Natural killer cell (primary cell): ENCODE measurements at regions not wholly inside any gene's neighbourhood (a gene's known extent, or its start where the extent isn't known, plus 50 kb on each side); places are given as distances from the start of the nearest gene placed in this dataset.

ENCODE experiments used
- ATAC-seq, 3 donors: fragments of 150-1000 bp in 2 of 3; fragments of 200-7000 bp in 1 of 3; cut with Tn5 transposase; 1 replicate in 1 of 3; 2 replicates in 2 of 3; pipeline ENCODE4 v1.10.0; 2021; ENCODE audit warnings: mild to moderate bottlenecking in 2 of 3, moderate library complexity in 2 of 3
- DNase-seq, 2 donors: peaks; one replicate each; pipeline versions ENCODE4 v3.0.0 to v3.0.0-alpha.2; 2013 to 2021; ENCODE audit warnings: mixed read lengths in 1 of 2
- H3K27ac ChIP-seq: one replicate; pipeline ENCODE4 v1.5.1; 2013; ENCODE audit warnings: mild to moderate bottlenecking, low read length
- H3K27me3 ChIP-seq: one replicate; pipeline ENCODE4 v1.6.1; 2013; ENCODE audit warnings: low read length; ENCODE audit not compliant: control insufficient read depth, insufficient read depth
- H3K36me3 ChIP-seq: one replicate; pipeline ENCODE4 v1.6.1; 2013; ENCODE audit warnings: low read length; ENCODE audit not compliant: control insufficient read depth, insufficient read depth
- H3K4me1 ChIP-seq: one replicate; pipeline ENCODE4 v1.6.1; 2013; ENCODE audit warnings: low read length; ENCODE audit not compliant: control insufficient read depth, insufficient read depth
- H3K4me3 ChIP-seq: one replicate; pipeline ENCODE4 v1.5.1; 2013; ENCODE audit warnings: low read length
- H3K9me3 ChIP-seq: one replicate; pipeline ENCODE4 v1.6.1; 2013; ENCODE audit warnings: low read length; ENCODE audit not compliant: control insufficient read depth, insufficient read depth
- H3K27ac Mint-ChIP-seq, 2 donors: one replicate each; pipeline ENCODE4 v1.8.0; 2022; ENCODE audit warnings: mild to moderate bottlenecking in 2 of 2, mixed read lengths in 2 of 2, moderate library complexity in 1 of 2
- H3K27me3 Mint-ChIP-seq, 2 donors: one replicate each; pipeline ENCODE4 v1.8.0; 2022; ENCODE audit warnings: low read depth in 2 of 2, mixed read lengths in 2 of 2
- H3K36me3 Mint-ChIP-seq: one replicate; pipeline ENCODE4 v1.8.0; 2022; ENCODE audit warnings: mixed read lengths
- H3K4me1 Mint-ChIP-seq, 2 donors: one replicate each; pipeline ENCODE4 v1.8.0; 2022; ENCODE audit warnings: mixed read lengths in 2 of 2
- H3K4me3 Mint-ChIP-seq: one replicate; pipeline ENCODE4 v1.8.0; 2022; ENCODE audit warnings: mild to moderate bottlenecking, moderate library complexity, mixed read lengths
- H3K9me3 Mint-ChIP-seq, 2 donors: one replicate each; pipeline ENCODE4 v1.8.0; 2022; ENCODE audit warnings: mixed read lengths in 2 of 2
- CTCF ChIP-seq: fragments of 200-600 bp; IDR thresholded peaks from one replicate; pipeline ENCODE4 v1.8.0; 2022; ENCODE audit warnings: antibody characterized with exemption
- WGBS: methylation state at CpG from one replicate; pipeline ENCODE4 v1.1.7; 2013; ENCODE audit warnings: missing lambda C conversion rate; ENCODE audit not compliant: insufficient coverage; 5-methylcytosine and 5-hydroxymethylcytosine counted together
- intact Hi-C: fragments of 100-400 bp; cut with micrococcal nuclease; formaldehyde crosslinking; loops from one replicate; pipeline ENCODE4 v1.14.2; 2022

GRCh38 chr13:104854007-104854406 lies 1681.5 kb downstream of the EFNB2 start:
- no peak overlapping the region for H3K27ac Mint-ChIP-seq
- ATAC-seq (no peak), DNase-seq (no peak)
- intact Hi-C loops = no loop called here
- Histone ChIP-seq H3K4me3 (no peak overlapping the region), H3K36me3 (no peaks in the 10 kb centered on the region), H3K4me1 (no peaks in the 10 kb centered on the region), H3K9me3 (no peaks in the 10 kb centered on the region), H3K27ac (no peak overlapping the region), H3K27me3 (no peaks in the 10 kb centered on the region)
- H3K4me1 Mint-ChIP-seq = no peaks in the 10 kb centered on the region
- no peaks in the 10 kb centered on the region for H3K36me3 Mint-ChIP-seq
- H3K27me3 Mint-ChIP-seq = no peaks in the 10 kb centered on the region
- WGBS = 90% methylated on average over 8 of the region's 8 CpGs
- TF ChIP-seq CTCF = no peak
- H3K9me3 Mint-ChIP-seq = no peaks in the 10 kb centered on the region
- H3K4me3 Mint-ChIP-seq = no peak overlapping the region

- DNase-seq (no peak), ATAC-seq (no peak)
- Mint-ChIP-seq H3K27ac (no peak overlapping the region), H3K27me3 (no peaks in the 10 kb centered on the region), H3K4me1 (peaks cover 5 to 7% of the 10 kb centered on the region in 2 donors), H3K4me3 (no peak overlapping the region), H3K36me3 (no peaks in the 10 kb centered on the region), H3K9me3 (no peaks in the 10 kb centered on the region)
- H3K36me3 ChIP-seq = no peaks in the 10 kb centered on the region
- intact Hi-C loops = no loop called here
- TF ChIP-seq CTCF = no peak
- no peaks in the 10 kb centered on the region for H3K9me3 ChIP-seq
- H3K27me3 ChIP-seq = no peaks in the 10 kb centered on the region
- H3K4me3 ChIP-seq = no peak overlapping the region
- no peak overlapping the region for H3K27ac ChIP-seq
- WGBS = 88% methylated on average over 3 of the region's 3 CpGs
- H3K4me1 ChIP-seq = no peaks in the 10 kb centered on the region
These were observed 1687.5 kb downstream of the EFNB2 start for GRCh38 chr13:104847922-104848321.

GRCh38 chr13:104843401-104843800 lies 1692.1 kb downstream of the EFNB2 start:
- H3K4me3 Mint-ChIP-seq = no peak overlapping the region

More at GRCh38 chr13:104843401-104843800, 1692.1 kb downstream of the EFNB2 start:
- no peak overlapping the region for H3K4me3 ChIP-seq
- no peak overlapping the region for H3K27ac ChIP-seq
- peaks cover 5 to 7% of the 10 kb centered on the region in 2 donors for H3K4me1 Mint-ChIP-seq
- DNase-seq (no peak), ATAC-seq (no peak)
- no peaks in the 10 kb centered on the region for H3K36me3 Mint-ChIP-seq
- no peaks in the 10 kb centered on the region for H3K4me1 ChIP-seq
- no peaks in the 10 kb centered on the region for H3K27me3 Mint-ChIP-seq
- intact Hi-C loops = no loop called here
- no peak overlapping the region for H3K27ac Mint-ChIP-seq
- no peak for TF ChIP-seq CTCF
- no peaks in the 10 kb centered on the region for H3K27me3 ChIP-seq
- H3K9me3 Mint-ChIP-seq = no peaks in the 10 kb centered on the region
- no peaks in the 10 kb centered on the region for H3K9me3 ChIP-seq
- H3K36me3 ChIP-seq = no peaks in the 10 kb centered on the region
